ENCODE measurements at regions not wholly inside any gene's neighbourhood (a gene's known extent, or its start where the extent isn't known, plus 50 kb on each side); places are given as distances from the start of the nearest gene placed in this dataset.
"Not testable (repeated sequence)": the region's sequence is repeated elsewhere in the genome, so short reads cannot be mapped to it uniquely, and the experiment has no call there.

DNA sequence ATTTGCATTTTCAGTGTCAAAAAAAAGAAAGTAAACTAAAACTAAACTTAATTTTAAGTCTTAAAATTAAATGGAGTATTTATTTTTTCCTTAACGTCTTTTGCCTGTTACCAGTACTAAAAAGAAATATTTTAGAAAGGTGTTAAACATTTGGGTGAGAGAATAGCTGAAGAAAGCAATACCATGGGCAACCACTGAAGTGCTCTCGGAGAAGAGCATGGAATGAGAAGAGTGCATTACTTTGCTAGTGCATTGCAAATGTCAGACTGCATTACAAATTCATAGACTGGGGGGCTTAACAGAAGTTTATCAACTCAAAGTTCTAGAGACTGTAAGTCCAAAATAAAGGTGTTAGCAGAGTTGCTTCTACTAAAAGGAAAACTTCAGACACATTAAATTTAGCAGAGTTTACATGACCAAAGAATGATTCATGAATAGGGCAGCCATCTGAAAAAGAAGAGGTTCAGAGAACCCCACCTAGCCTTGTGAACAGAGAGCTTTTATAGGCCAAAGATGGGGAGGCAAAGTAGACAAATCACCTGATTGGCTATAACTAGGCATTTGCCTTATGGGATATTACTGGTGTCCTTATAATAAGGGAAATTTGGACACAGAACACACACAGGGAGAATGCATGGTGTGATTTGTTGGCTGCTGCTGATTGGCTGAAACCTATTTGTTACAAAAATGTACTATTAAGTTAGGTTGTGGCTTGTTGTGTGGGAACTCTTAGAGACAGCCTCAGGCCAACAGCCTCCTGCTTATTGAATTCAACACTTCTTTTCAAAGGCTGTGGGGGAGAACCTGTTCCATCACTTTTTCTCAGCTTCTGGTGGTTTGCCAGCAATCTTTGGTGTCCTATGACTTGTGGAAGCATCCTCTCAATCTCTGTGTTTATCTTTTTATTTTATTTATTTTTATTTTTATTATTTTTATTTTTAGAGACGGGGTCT lies 106.7 kb upstream of the RREB1 start:
- DNase-seq (ENCODE audit: low read depth in 1 of 2, low spot score in 1 of 2), result no peak

DNA sequence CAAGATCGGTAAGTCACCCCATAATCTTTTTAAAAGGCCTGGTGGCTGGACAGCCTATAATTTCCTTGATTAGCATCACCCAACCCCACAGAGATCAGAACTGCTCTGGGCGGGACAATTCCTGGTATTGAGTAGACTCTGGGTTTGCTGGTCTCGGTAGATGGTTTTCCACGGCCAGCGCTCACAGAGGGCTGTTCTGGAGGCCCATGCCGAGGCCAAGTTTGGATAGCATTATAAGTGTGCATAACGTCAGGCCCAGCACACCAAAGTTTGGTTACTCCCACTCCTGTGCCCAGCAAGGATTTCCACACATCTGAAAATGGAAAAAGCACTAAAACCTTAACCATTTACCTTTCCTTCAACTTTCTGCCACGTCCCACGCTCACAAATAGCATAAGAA lies 104.7 kb upstream of the RREB1 start:
- no peak for DNase-seq (ENCODE audit: low read depth in 1 of 2, low spot score in 1 of 2)

DNA sequence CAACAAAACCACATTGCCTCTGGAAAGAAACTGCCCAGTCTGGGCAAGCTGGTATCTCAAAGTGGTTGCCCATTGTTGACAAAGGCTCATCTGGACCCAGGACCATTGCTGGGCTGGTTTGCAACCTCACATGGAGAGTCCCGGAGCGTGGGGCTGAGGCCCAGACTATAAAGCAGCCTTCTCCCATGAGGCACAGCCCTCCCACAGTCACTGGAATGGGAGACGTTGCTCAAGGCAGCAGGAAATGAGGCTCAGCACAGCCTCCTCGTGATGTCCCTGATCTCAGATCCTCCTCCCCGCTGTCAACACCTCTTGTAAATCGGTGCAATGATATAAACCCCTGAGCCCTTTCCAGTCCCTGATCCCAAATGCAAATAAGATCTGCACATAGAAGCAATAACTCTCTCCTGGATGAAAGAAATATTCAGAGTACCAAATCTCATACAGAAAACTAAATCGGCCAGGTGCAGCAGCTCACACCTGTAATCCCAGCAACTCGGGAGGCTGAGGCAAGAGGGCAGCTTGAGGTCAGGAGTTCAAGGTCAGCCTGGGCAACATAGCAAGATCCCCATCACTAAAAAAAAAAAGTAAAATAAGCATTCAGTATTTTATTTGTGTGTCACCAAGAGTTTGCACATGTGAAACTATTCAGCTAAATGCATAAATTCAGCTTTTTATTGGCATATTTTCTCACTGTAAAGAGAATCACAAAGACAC lies 103.0 kb upstream of the RREB1 start:
- DNase-seq (ENCODE audit: low read depth in 1 of 2, low spot score in 1 of 2), result no peak

DNA sequence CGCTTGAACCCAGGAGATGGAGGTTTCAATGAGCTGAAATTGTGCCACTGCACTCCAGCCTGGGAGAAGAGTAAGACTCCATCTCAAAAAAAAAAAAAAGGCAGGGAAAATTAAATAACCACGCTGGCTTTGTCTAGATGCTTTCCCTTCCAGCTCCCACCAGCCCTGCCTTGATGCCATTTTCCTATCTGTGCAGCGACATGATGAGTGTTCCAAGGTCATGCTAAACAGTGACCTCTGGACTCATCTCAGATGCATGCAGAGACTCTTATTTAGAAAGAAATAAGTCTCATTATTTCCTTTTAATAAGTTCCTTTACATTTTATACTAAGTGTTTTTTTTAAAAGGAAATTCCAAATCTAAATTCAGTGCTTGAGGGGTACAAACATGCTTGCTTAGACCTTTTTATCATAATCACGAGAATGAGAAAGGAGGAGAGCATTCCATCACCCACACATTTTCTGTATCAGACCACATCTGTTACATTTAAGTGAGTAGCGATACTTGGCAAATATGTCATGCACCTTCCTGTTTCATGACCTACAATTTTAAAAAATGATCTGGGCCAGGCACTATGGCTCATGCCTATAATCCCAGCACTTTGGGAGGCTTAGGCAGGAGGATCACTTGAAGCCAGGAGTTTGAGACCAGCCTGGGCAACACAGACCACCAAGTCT lies 101.1 kb upstream of the RREB1 start:
- DNase-seq (ENCODE audit: low read depth in 1 of 2, low spot score in 1 of 2), result no peak

DNA sequence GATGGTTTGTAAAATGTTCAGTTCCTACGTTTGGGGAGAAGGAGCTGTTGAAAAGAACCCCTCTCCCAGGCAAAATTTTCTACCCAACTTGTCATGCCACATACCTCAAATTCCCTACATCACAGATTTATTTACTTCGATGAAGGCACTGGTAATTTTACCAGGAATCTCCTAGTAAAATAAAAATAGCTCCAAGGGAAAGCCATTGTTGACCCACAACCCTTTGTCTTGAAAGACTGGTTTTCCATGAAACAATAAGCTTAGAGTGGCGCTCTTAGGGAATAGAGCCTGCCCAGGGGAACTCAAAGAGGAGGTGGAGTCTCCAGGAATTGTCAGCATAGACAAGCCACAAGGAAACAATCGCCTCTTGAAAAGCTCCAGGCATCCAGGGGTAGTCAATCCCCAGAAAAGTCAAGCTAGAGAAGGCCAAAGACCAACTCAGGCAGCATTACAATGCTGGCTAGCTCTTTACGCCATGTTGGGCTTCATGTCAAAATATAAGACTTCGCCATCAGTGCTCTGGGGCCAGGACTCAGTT lies 99.2 kb upstream of the RREB1 start:
- DNase-seq (ENCODE audit: low read depth in 1 of 2, low spot score in 1 of 2), result no peak

DNA sequence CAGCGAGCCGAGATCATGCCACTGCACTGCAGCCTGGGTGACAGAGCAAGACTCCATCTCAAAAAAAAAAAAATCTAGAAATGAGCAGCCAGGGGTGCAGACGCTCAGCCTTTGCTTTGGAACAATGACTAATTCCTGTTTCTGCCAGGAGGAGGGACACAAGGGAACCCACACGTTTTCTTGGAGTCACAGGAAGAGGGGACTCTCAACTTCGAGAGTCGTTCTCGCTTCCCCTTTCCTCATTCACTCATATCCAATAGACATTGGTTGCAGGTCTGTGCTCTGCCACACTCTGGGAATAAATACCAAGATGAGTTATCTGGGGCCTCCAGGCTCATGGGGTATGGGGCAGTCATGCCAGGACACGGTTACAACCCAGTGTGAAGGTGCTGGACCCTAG lies 91.5 kb upstream of the RREB1 start:
- no peak for DNase-seq (ENCODE audit: low read depth in 1 of 2, low spot score in 1 of 2)

DNA sequence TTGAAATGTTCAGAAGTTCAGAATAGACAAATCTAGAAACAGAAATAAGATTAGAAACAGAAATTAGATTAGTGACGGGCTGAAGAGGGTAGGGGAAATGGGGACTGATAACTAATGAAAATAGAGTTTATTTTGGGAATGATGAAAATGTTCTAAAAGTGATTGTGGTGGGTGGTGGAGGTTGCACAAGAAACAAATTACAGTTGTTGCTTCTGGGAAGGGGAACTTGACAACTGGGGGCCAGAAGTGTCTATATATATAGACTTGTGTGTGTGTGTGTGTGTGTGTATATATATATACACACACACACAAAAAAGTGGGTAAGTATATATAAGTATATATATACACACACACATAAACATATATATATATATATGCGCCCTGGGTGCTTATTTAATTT lies 86.5 kb upstream of the RREB1 start:
- no peak for DNase-seq (ENCODE audit: low read depth in 1 of 2, low spot score in 1 of 2)

DNA sequence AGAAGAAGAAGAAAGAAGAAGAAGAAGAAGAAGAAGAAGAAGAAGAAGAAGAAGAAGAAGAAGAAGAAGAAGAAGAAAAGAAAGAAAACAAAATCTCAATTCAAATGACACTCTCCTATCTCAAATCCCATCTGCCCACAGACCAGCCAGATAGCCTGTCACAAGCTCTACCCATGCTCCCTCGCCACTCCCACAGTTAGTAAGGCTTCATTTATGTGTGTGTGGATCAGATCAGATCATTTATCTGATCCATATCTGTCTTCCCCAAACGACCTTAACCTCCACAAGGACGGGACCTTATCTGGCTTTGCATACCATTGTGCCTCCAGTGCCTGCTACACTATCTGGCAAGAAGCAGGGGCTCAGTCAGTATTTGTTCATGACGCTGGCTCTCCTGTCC lies 81.9 kb upstream of the RREB1 start:
- DNase-seq (ENCODE audit: low read depth in 1 of 2, low spot score in 1 of 2), result no peak

DNA sequence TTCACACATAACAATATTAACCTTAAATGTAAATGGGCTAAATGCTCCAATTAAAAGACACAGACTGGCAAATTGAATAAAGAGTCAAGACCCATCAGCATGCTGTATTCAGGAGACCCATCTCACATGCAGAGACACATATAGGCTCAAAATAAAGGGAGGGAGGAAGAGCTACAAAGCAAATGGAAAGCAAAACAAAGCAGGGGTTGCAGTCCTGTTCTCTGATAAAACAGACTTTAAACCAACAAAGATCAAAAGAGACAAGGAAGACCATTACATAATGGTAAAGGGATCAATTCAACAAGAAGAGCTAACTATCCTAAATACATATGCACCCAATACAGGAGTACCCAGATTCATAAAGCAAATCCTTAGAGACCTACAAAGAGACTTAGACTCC lies 78.8 kb upstream of the RREB1 start:
- not testable (repeated sequence) for DNase-seq (ENCODE audit: low read depth in 1 of 2, low spot score in 1 of 2)

DNA sequence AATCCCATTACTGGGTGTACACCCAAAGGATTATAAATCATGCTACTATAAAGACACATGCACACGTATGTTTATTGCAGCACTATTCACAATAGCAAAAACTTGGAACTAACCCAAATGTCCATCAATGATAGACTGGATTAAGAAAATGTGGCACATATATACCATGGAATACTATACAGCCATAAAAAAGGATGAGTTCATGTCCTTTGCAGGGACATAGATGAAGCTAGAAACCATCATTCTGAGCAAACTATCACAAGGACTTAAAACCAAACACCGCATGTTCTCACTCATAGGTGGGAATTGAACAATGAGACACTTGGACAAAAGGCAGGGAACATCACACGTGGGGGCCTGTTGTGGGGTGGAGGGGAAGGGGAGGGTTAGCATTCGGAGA lies 76.8 kb upstream of the RREB1 start:
- not testable (repeated sequence) for DNase-seq (ENCODE audit: low read depth in 1 of 2, low spot score in 1 of 2)

DNA sequence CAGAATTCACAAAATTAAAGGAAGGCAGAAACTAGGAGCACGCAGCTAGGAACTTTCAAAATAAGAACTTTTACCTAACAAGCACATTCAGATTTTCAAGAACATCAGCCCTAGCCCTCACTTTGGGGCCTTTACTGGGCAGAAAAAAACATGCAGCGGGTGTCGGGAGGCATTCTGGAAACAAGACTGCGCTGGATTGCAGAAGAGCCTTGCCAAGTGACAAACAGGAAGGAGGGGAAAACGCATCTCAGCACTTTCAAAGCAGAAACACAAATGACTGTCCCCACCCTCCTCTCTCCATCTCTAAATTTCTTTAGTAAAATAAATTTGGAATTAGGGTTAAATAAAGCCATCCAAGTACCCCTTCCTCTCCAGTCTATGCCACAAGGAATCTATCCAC lies 74.6 kb upstream of the RREB1 start:
- no peak for DNase-seq (ENCODE audit: low read depth in 1 of 2, low spot score in 1 of 2)

DNA sequence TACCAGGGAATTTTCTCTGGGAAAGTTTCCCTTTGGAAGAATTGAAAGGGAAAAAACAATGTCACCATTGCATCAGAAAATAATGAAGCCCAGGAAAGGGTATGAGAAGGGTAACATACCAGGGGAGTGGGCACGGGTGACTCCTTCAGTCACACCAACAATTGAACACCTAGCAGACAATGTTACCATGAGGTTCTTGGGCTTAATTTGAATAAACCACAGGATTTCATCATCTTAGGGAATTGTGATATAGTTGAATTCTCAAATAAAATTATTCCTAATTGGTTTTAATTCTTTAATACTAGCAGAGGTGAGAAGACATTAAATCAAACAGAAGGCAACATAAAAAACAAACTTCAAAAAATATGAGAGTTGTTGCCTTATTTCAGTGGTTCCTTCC lies 73.7 kb upstream of the RREB1 start:
- DNase-seq (ENCODE audit: low read depth in 1 of 2, low spot score in 1 of 2), result no peak

DNA sequence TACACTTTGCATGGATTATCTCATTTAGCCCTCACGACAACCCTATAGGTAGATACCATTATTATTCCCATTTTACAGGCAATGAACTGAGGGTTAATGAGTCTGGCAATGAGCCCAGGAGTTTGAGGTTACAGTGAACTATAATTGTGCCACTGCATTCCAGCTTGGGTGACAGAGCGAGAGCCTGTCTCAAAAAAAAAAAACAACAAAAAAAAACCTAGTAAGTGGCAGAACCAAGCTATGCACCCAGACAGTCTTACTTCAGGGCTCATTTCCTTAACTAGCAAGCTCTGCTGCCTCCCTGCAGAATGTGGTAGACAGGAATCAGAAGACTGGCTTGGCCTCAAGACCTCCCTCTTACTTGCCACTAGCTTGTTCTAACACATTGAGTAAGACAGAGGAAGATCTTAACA lies 71.9 kb upstream of the RREB1 start:
- no peak for DNase-seq (ENCODE audit: low read depth in 1 of 2, low spot score in 1 of 2)

DNA sequence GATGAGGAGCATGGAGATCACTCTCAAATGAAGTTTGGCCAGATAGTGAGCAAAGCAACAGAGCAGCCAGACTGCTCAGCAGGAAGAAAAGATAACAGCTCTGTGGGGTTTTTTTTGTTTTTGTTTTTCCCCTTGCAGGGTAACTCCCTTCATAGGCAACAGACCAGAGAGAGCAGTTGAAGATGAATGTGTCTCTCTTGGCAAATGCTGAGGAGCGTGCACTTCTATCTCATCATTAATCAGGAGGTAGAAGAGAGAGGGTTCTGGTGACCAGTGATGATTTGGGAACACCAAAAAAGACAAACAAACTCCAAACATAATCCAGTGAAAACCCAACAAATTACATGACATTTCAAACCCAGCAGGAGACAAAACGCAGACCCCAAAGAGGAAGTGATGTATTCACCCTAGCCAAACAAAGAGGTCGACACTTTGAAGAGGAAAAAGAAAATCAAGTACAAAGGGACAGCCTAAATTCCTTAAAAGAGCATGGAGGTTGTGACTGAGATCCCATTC lies 66.2 kb upstream of the RREB1 start:
- no peak for DNase-seq (ENCODE audit: low read depth in 1 of 2, low spot score in 1 of 2)

DNA sequence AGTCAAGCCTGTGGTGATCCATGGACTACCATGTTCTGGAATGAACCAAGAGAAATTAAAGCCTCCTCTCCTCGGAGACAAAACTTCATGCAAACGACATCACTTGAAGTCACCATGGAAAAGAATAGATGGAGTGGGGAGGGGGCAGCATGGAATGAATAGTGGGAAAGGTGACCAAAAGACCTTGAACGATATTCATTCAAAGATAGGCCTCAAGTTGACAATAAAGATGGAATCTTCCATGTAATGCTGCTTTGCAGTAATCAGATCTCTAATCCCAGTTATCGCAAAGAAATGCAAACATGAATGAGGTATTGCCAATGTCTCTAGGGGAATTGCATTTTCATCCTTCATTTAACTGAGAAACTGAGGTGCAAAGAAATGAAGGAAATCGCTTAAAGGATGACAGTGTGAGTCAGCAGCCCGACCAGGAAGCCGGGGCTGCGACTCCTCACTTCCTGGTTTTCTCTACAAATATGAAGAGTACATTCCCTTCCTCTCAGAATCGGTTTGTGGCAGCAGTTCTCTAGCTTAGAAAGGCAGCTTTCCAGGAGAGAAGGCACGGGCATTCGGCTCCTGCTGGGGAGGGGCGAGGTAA lies 65.6 kb upstream of the RREB1 start:
- no peak for DNase-seq (ENCODE audit: low read depth in 1 of 2, low spot score in 1 of 2)

DNA sequence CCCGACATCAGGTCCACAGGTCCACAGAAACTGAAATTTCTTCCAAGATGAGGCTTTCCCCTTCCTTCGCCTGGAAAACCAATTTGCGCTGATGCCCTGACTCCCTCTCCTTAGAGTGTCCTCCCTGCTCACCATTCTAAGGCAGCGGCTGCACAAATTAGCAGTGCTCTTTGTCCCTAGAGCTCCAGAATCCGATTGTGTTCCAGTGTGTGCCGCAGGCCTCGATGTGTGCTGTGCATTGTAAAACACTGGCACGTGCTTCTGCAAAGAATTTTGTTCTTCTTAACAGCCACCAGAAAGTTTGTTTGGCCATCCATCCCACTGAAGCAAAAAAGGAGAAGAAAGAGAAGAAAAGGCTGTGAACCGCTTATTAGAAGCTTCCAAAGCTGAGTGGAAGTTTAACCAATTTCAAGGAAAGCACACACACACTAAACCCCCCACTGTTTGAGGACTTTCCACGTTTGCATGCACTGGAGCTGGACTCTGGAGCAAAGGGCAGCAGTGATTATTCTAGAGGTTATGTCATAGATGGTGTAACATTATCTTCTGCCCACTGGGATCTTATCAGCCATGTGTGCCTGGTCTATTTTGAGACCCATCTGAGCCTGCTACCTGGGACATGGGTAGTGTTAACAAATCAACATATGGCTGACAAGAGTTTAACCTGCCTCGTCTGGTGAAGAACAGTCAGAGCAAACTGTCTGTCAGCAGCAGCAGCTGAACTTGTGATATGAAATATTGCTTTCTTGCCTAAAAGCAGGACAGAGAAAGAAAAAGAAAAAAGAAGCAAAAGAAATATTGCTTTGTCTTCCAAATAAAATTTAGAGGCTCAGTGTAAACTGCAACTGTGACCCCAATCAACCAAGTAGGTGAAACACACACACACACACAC lies 64.9 kb upstream of the RREB1 start:
- no peak for DNase-seq (ENCODE audit: low read depth in 1 of 2, low spot score in 1 of 2)

DNA sequence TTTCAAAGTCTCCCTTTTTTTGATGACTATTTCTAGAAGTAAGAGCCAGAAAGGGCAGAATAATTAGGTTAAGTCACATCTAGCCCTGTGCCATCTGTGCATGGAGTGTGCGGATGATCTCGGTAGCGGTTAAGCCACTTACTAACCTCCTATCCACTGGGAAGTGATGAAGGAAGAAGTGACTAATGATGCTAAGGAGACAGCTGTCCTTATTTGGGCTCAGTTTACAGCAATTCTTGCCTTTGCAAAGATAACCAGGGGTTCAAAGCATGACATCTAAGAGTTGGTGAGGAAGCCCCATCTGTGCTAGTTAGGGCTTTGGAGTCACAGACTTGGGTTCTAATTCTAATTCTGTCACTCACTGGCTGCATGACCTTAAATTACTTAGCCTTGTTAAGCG lies 62.4 kb upstream of the RREB1 start:
- DNase-seq (ENCODE audit: low read depth in 1 of 2, low spot score in 1 of 2), result no peak

DNA sequence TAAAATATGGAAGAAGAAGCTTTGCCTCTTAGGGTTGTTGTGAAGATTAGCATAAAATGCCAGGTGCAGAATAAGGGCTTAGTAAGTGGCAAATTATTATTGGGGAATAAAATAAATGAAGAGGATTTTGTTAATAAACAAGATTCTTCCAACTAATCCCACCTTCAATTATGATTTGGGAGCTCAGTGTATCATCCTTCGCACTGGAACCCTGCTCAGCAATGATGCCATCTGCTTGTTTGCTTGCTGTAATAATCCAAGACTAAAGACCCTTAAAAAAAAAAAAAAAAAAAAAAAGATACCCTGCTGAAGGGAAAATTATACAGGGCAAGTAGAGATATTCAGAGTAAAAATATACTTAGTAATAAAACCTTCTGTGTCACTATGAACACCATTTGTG lies 62.0 kb upstream of the RREB1 start:
- no peak for DNase-seq (ENCODE audit: low read depth in 1 of 2, low spot score in 1 of 2)

DNA sequence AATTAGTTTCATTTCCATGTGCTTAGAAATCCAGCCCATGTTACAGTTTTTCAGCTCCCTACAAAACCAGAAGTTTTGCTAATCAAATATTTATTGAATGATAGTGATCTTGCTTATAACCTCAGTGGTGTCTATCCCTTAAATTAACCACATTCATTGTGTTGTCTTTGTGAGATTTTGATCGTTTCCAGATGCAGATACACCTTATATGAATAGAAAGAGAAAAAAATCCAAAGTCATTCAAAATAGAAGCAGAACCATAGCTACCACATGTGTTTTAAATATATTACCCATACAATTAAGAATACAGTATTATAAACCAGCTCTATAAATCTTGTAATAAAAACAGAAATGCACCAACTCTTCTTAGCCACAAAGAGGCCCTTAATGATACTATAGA lies 60.6 kb upstream of the RREB1 start:
- DNase-seq (ENCODE audit: low read depth in 1 of 2, low spot score in 1 of 2), result no peak

DNA sequence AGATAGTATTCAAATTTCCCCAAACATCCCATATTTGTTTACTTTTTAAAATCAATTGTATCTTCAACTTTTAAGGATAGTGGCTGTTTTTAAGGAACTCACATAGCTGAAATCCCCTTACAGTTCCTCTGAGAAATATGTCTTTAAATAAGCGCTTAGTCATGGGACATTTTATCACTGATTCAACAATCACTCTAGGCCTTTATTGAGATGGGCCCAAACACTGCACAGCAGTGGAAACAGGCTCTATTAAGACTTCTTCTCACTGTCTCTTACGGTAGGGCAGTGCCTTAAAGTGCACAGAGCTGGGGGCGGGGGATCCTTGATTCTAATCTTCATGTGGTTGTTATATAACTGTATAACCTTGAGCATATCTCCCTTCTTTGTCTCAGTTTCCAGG lies 59.8 kb upstream of the RREB1 start:
- DNase-seq (ENCODE audit: low read depth in 1 of 2, low spot score in 1 of 2), result no peak
